WTC11 (cell line): ENCODE measurements at regions not wholly inside any gene's neighbourhood (a gene's known extent, or its start where the extent isn't known, plus 50 kb on each side); places are given as distances from the start of the nearest gene placed in this dataset.

Source experiments
- CREB1 ChIP-seq: sonication (generic); formaldehyde crosslinking; IDR thresholded peaks from 2 replicates; pipeline ENCODE4 v1.8.0; 2023; ENCODE audit warnings: mild to moderate bottlenecking, missing genetic modification reagents
- FOXJ3 ChIP-seq: sonication (generic); formaldehyde crosslinking; IDR thresholded peaks from 2 replicates; pipeline ENCODE4 v1.9.0; 2021; ENCODE audit warnings: missing genetic modification reagents, mild to moderate bottlenecking, borderline replicate concordance
- NFE2L1 ChIP-seq: sonication (generic); formaldehyde crosslinking; IDR thresholded peaks from 2 replicates; pipeline ENCODE4 v1.8.1; 2023; ENCODE audit warnings: missing genetic modification reagents
- NR2C2 ChIP-seq: sonication (generic); formaldehyde crosslinking; IDR thresholded peaks from 2 replicates; pipeline ENCODE4 v1.8.0; 2022; ENCODE audit warnings: mild to moderate bottlenecking, missing genetic modification reagents
- ZBTB21 ChIP-seq: sonication (generic); formaldehyde crosslinking; IDR thresholded peaks from 2 replicates; pipeline ENCODE4 v1.8.1; 2023; ENCODE audit warnings: mild to moderate bottlenecking, missing genetic modification reagents, borderline replicate concordance
- ZNF416 ChIP-seq: fragments of 250-450 bp; sonication (Bioruptor Pico); IDR thresholded peaks from 2 replicates; pipeline ENCODE4 v1.9.0; 2021; ENCODE audit warnings: mild to moderate bottlenecking, inconsistent platforms
- TF ChIP-seq, protein P1 (sequence below): fragments of 200-600 bp; IDR thresholded peaks from 2 replicates; pipeline ENCODE4 v1.8.0; 2022; ENCODE audit warnings: antibody characterized with exemption
- TF ChIP-seq, protein P2 (sequence below): fragments of 250-450 bp; sonication (Bioruptor Pico); IDR thresholded peaks from 2 replicates; pipeline ENCODE4 v1.9.0; 2021; ENCODE audit warnings: moderate library complexity, mild to moderate bottlenecking, inconsistent platforms, borderline replicate concordance
- TF ChIP-seq, protein P3 (sequence below): sonication (generic); formaldehyde crosslinking; IDR thresholded peaks from 2 replicates; pipeline ENCODE4 v1.8.1; 2023; ENCODE audit warnings: mild to moderate bottlenecking, moderate library complexity, missing genetic modification reagents
- TF ChIP-seq, protein P4 (sequence below): sonication (generic); formaldehyde crosslinking; IDR thresholded peaks from 2 replicates; pipeline ENCODE4 v1.8.1; 2023; ENCODE audit warnings: mild to moderate bottlenecking, missing genetic modification reagents, borderline replicate concordance

DNA sequence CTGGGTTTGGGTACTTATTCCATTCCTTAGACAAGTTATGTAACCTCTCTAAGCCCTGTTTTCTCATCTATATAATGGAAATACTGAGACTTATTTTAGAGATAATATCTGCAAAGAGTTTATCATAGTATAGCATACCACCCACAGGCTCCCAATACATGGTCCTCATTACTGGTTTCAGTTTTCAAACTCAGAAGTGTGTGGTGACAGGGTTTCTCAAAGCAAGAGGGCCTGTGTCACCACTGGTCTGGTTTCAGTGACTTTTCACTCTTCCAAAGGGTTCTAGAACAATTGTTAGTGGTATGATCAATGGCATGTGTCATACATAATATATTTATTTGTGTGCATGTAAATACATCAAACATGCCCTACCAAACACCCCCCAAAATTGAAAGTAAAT is 89.2 kb upstream of the BMPER start:
- TF ChIP-seq NR2C2 (CRISPR knock-in tag) (no peak), FOXJ3 (CRISPR knock-in tag) (no peak), CREB1 (no peak), ZNF416 (CRISPR knock-in tag) (no peak), ZBTB21 (no peak), NFE2L1 (CRISPR knock-in tag) (no peak)
- TF ChIP-seq, protein P1, sequence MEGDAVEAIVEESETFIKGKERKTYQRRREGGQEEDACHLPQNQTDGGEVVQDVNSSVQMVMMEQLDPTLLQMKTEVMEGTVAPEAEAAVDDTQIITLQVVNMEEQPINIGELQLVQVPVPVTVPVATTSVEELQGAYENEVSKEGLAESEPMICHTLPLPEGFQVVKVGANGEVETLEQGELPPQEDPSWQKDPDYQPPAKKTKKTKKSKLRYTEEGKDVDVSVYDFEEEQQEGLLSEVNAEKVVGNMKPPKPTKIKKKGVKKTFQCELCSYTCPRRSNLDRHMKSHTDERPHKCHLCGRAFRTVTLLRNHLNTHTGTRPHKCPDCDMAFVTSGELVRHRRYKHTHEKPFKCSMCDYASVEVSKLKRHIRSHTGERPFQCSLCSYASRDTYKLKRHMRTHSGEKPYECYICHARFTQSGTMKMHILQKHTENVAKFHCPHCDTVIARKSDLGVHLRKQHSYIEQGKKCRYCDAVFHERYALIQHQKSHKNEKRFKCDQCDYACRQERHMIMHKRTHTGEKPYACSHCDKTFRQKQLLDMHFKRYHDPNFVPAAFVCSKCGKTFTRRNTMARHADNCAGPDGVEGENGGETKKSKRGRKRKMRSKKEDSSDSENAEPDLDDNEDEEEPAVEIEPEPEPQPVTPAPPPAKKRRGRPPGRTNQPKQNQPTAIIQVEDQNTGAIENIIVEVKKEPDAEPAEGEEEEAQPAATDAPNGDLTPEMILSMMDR, result no peak
- TF ChIP-seq, protein P2, sequence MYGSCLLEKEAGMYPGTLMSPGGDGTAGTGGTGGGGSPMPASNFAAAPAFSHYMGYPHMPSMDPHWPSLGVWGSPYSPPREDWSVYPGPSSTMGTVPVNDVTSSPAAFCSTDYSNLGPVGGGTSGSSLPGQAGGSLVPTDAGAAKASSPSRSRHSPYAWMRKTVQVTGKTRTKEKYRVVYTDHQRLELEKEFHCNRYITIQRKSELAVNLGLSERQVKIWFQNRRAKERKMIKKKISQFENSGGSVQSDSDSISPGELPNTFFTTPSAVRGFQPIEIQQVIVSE (CRISPR knock-in tag), result no peak
- TF ChIP-seq, protein P3, sequence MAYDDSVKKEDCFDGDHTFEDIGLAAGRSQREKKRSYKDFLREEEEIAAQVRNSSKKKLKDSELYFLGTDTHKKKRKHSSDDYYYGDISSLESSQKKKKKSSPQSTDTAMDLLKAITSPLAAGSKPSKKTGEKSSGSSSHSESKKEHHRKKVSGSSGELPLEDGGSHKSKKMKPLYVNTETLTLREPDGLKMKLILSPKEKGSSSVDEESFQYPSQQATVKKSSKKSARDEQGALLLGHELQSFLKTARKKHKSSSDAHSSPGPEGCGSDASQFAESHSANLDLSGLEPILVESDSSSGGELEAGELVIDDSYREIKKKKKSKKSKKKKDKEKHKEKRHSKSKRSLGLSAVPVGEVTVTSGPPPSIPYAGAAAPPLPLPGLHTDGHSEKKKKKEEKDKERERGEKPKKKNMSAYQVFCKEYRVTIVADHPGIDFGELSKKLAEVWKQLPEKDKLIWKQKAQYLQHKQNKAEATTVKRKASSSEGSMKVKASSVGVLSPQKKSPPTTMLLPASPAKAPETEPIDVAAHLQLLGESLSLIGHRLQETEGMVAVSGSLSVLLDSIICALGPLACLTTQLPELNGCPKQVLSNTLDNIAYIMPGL, result no peak
- TF ChIP-seq, protein P4, sequence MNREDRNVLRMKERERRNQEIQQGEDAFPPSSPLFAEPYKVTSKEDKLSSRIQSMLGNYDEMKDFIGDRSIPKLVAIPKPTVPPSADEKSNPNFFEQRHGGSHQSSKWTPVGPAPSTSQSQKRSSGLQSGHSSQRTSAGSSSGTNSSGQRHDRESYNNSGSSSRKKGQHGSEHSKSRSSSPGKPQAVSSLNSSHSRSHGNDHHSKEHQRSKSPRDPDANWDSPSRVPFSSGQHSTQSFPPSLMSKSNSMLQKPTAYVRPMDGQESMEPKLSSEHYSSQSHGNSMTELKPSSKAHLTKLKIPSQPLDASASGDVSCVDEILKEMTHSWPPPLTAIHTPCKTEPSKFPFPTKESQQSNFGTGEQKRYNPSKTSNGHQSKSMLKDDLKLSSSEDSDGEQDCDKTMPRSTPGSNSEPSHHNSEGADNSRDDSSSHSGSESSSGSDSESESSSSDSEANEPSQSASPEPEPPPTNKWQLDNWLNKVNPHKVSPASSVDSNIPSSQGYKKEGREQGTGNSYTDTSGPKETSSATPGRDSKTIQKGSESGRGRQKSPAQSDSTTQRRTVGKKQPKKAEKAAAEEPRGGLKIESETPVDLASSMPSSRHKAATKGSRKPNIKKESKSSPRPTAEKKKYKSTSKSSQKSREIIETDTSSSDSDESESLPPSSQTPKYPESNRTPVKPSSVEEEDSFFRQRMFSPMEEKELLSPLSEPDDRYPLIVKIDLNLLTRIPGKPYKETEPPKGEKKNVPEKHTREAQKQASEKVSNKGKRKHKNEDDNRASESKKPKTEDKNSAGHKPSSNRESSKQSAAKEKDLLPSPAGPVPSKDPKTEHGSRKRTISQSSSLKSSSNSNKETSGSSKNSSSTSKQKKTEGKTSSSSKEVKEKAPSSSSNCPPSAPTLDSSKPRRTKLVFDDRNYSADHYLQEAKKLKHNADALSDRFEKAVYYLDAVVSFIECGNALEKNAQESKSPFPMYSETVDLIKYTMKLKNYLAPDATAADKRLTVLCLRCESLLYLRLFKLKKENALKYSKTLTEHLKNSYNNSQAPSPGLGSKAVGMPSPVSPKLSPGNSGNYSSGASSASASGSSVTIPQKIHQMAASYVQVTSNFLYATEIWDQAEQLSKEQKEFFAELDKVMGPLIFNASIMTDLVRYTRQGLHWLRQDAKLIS (CRISPR knock-in tag), result no peak
